HepG2 (cell line): ENCODE measurements at regions not wholly inside any gene's neighbourhood (a gene's known extent, or its start where the extent isn't known, plus 50 kb on each side); places are given as distances from the start of the nearest gene placed in this dataset.

Experiments used
- HCFC1 ChIP-seq: fragments of 150-350 bp; IDR thresholded peaks from 2 replicates; pipeline ENCODE4 v1.6.1; 2014; ENCODE audit warnings: low read depth, low read length
- PCBP2 ChIP-seq: fragments of 200-400 bp; formaldehyde crosslinking; optimal IDR thresholded peaks from 2 replicates; pipeline ENCODE3; 2018; ENCODE audit warnings: low read length, low read depth; ENCODE audit not compliant: poor library complexity, severe bottlenecking
- POLR2G ChIP-seq: fragments of 200-400 bp; formaldehyde crosslinking; IDR thresholded peaks from 2 replicates; pipeline ENCODE4 v1.6.1; 2018; ENCODE audit warnings: mild to moderate bottlenecking, low read depth, low read length, moderate library complexity
- TARDBP ChIP-seq: sonication (generic); formaldehyde crosslinking; IDR thresholded peaks from 2 replicates; pipeline ENCODE4 v1.8.0; 2022; ENCODE audit warnings: mild to moderate bottlenecking, missing genetic modification reagents
- ZBTB34 ChIP-seq: sonication (generic); formaldehyde crosslinking; IDR thresholded peaks from 2 replicates; pipeline ENCODE4 v1.8.0; 2022; ENCODE audit warnings: mild to moderate bottlenecking, missing genetic modification reagents
- ZNF549 ChIP-seq: sonication (generic); formaldehyde crosslinking; IDR thresholded peaks from 2 replicates; pipeline ENCODE4 v1.5.0; 2020; ENCODE audit warnings: missing genetic modification reagents

DNA sequence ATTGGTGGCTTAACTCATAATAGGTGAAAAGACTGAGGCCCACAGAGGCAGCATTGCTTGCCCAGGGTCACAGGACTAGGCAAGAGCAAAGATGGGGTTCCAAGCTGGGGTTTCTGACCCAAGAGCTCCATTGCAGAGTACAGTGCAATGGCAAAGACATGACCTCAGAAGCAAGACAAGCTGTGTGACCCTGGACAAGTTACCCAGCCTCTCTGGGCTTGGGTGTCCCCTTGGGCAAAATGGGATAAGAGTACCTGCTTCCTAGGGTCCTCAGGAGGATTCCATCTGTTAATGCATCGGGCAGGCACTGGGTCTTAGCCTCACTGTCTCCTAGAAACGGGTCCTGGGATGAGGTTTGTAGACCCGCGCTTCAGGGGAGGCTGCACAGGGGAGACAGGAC is 111.6 kb upstream of the NCOR2 start:
- TF ChIP-seq HCFC1 (no peak), ZNF549 (CRISPR knock-in tag) (no peak), TARDBP (CRISPR knock-in tag) (no peak), PCBP2 (no peak), POLR2G (no peak), ZBTB34 (CRISPR knock-in tag) (no peak)
